Naive thymus-derived CD4-positive, alpha-beta T cell (primary cell): ENCODE measurements at regions not wholly inside any gene's neighbourhood (a gene's known extent, or its start where the extent isn't known, plus 50 kb on each side); places are given as distances from the start of the nearest gene placed in this dataset.
A peak's percentile ranks its signal among the peaks of the same experiment; 100 is the strongest.

ENCODE experiments used
- ATAC-seq: fragments of 150-1000 bp; cut with Tn5 transposase; 2 replicates; pipeline ENCODE4 v1.10.0; 2021; ENCODE audit warnings: mild to moderate bottlenecking, moderate library complexity
- CTCF ChIA-PET: fragments of 350-600 bp; sonication (Branson Sonifier 250); formaldehyde crosslinking; loops from one replicate; lab custom pipeline; 2021; ENCODE audit warnings: antibody characterized with exemption; lab: Charles Lee
- POLR2A ChIA-PET: fragments of 350-600 bp; sonication (Branson Sonifier 250); formaldehyde crosslinking; loops from one replicate; lab custom pipeline; 2021; ENCODE audit warnings: antibody characterized with exemption, inconsistent platforms; lab: Charles Lee
- DNase-seq, 9 donors: peaks; one replicate each; pipeline versions ENCODE4 v3.0.0 to v3.0.0-alpha.2; 2020 to 2022; ENCODE audit warnings: mixed read lengths in 1 of 9
- H3K27ac ChIP-seq: one replicate; pipeline ENCODE4 v1.7.0; 2013; ENCODE audit warnings: mild to moderate bottlenecking, low read depth, low read length, moderate library complexity
- H3K27me3 ChIP-seq, 2 donors: one replicate each; pipeline ENCODE4 v1.7.0; 2013; ENCODE audit warnings: low read length in 2 of 2, mild to moderate bottlenecking in 2 of 2, moderate library complexity in 2 of 2; ENCODE audit not compliant: control insufficient read depth in 2 of 2, insufficient read depth in 2 of 2
- H3K36me3 ChIP-seq, 3 experiments: 1 replicate in 2 of 3; 2 replicates in 1 of 3; pipeline ENCODE4 v1.7.0; 2013; ENCODE audit warnings: low read length in 3 of 3, mild to moderate bottlenecking in 3 of 3, moderate library complexity in 1 of 3; ENCODE audit not compliant: insufficient read depth in 3 of 3, control insufficient read depth in 2 of 3
- H3K4me1 ChIP-seq, 2 donors: one replicate each; pipeline ENCODE4 v1.7.0; 2013; ENCODE audit warnings: low read length in 2 of 2, mild to moderate bottlenecking in 2 of 2, moderate library complexity in 1 of 2; ENCODE audit not compliant: control insufficient read depth in 2 of 2, insufficient read depth in 2 of 2
- H3K4me3 ChIP-seq: 2 replicates; pipeline ENCODE4 v1.7.0; 2013; ENCODE audit warnings: mild to moderate bottlenecking, low read length
- H3K9me3 ChIP-seq, 3 experiments: 1 replicate in 2 of 3; 2 replicates in 1 of 3; pipeline ENCODE4 v1.7.0; 2013; ENCODE audit warnings: low read length in 3 of 3; ENCODE audit not compliant: control insufficient read depth in 2 of 3
- H3K27ac Mint-ChIP-seq, 9 donors: one replicate each; pipeline ENCODE4 v1.8.0; 2020 to 2022; ENCODE audit warnings: mixed read lengths in 9 of 9, mild to moderate bottlenecking in 8 of 9, moderate library complexity in 5 of 9, inconsistent platforms in 2 of 9
- H3K27me3 Mint-ChIP-seq, 5 donors: one replicate each; pipeline ENCODE4 v1.8.0; 2021 to 2022; ENCODE audit warnings: mixed read lengths in 5 of 5, mild to moderate bottlenecking in 1 of 5
- H3K36me3 Mint-ChIP-seq, 5 donors: one replicate each; pipeline ENCODE4 v1.8.0; 2020 to 2022; ENCODE audit warnings: mixed read lengths in 5 of 5, mild to moderate bottlenecking in 3 of 5, inconsistent platforms in 1 of 5
- H3K4me1 Mint-ChIP-seq, 7 donors: one replicate each; pipeline ENCODE4 v1.8.0; 2020 to 2022; ENCODE audit warnings: mixed read lengths in 7 of 7, mild to moderate bottlenecking in 3 of 7, inconsistent platforms in 1 of 7
- H3K4me3 Mint-ChIP-seq, 10 donors: one replicate each; pipeline ENCODE4 v1.8.0; 2020 to 2022; ENCODE audit warnings: mild to moderate bottlenecking in 10 of 10, mixed read lengths in 10 of 10, moderate library complexity in 6 of 10, inconsistent platforms in 2 of 10
- H3K9me3 Mint-ChIP-seq, 11 donors: one replicate each; pipeline ENCODE4 v1.8.0; 2020 to 2022; ENCODE audit warnings: mixed read lengths in 11 of 11, mild to moderate bottlenecking in 4 of 11, inconsistent platforms in 1 of 11, moderate library complexity in 1 of 11
- intact Hi-C, 2 donors: fragments of 100-400 bp; cut with micrococcal nuclease; formaldehyde crosslinking; loops; one replicate each; pipeline ENCODE4 v1.15.1; 2023

GRCh38 chr14:21940887-21941856 lies 267.6 kb upstream of the OR4E1 start:
- Mint-ChIP-seq H3K4me1 (peaks cover 5 to 48% (median 31%) of the 10 kb centered on the region in 7 donors), H3K9me3 (no peaks in the 10 kb centered on the region), H3K27ac (peak overlapping the region; percentile 79 to 95 (median 90)), H3K27me3 (peaks cover 0 to 33% (median 0%) of the 10 kb centered on the region in 5 donors), H3K36me3 (no peaks in the 10 kb centered on the region), H3K4me3 (peak overlapping the region; percentile 63 to 88 (median 78))
- Histone ChIP-seq H3K36me3 (no peaks in the 10 kb centered on the region), H3K4me3 (peak overlapping the region; percentile 30), H3K4me1 (peaks cover 0 to 8% of the 10 kb centered on the region in 2 donors), H3K27ac (peak overlapping the region; percentile 56), H3K27me3 (no peaks in the 10 kb centered on the region), H3K9me3 (no peaks in the 10 kb centered on the region)
- peak in 7 of 9 donors; percentile 42 to 56 (median 51) for DNase-seq
- ChIA-PET POLR2A (interaction anchor here (0.6 to 1.6 kb wide), 4 partner anchors 11 to 615 kb away, joined by 3 to 5 read pairs (median 4); no protein-coding TSS in a partner anchor), CTCF (interaction anchor here (0.6 to 2.2 kb wide), 8 partner anchors 13 to 615 kb away, joined by 3 to 5 read pairs (median 4); no protein-coding TSS in a partner anchor)
- peak; percentile 78 for ATAC-seq
- intact Hi-C loops, result loop anchor here (1.0 to 5.0 kb wide), 8 partner anchors 22 to 712 kb away; no protein-coding TSS in a partner anchor

GRCh38 chr14:21939836-21940235 lies 266.2 kb upstream of the OR4E1 start:
- CTCF ChIA-PET, result interaction anchor here (2.2 kb wide), 1 partner anchor 24 kb away, joined by 5 read pairs; no protein-coding TSS in a partner anchor
- no peaks in the 10 kb centered on the region for H3K27me3 ChIP-seq
- no peaks in the 10 kb centered on the region for H3K9me3 Mint-ChIP-seq
- no peaks in the 10 kb centered on the region for H3K36me3 Mint-ChIP-seq
- H3K4me1 ChIP-seq, result peaks cover 0 to 8% of the 10 kb centered on the region in 2 donors
- H3K27ac ChIP-seq, result no peak overlapping the region
- no peak for DNase-seq
- H3K27me3 Mint-ChIP-seq, result peaks cover 0 to 27% (median 0%) of the 10 kb centered on the region in 5 donors
- peak overlapping the region in 5 of 9 donors; percentile 8 to 86 (median 66) for H3K27ac Mint-ChIP-seq
- no peaks in the 10 kb centered on the region for H3K36me3 ChIP-seq
- peaks cover 5 to 40% (median 25%) of the 10 kb centered on the region in 7 donors for H3K4me1 Mint-ChIP-seq
- H3K9me3 ChIP-seq, result no peaks in the 10 kb centered on the region
- POLR2A ChIA-PET, result interaction anchor here (0.6 to 1.6 kb wide), 3 partner anchors 9 to 22 kb away, joined by 4 read pairs; no protein-coding TSS in a partner anchor
- no peak for ATAC-seq
- intact Hi-C loops, result loop anchor here (2.0 to 5.0 kb wide), 3 partner anchors 21 to 37 kb away; no protein-coding TSS in a partner anchor
- peak overlapping the region in 4 of 10 donors; percentile 23 to 42 (median 26) for H3K4me3 Mint-ChIP-seq
- H3K4me3 ChIP-seq, result no peak overlapping the region

- Mint-ChIP-seq H3K36me3 (no peaks in the 10 kb centered on the region), H3K27ac (peak overlapping the region in 4 of 9 donors; percentile 54 to 86 (median 68)), H3K4me3 (peak overlapping the region in 1 of 10 donors; percentile 13), H3K27me3 (peaks cover 0 to 29% (median 0%) of the 10 kb centered on the region in 5 donors), H3K9me3 (no peaks in the 10 kb centered on the region), H3K4me1 (peaks cover 3 to 34% (median 25%) of the 10 kb centered on the region in 7 donors)
- no peak overlapping the region for H3K4me3 ChIP-seq
- intact Hi-C loops, result no loop called here
- H3K4me1 ChIP-seq, result peaks cover 0 to 5% of the 10 kb centered on the region in 2 donors
- ChIA-PET CTCF (no interaction called here), POLR2A (interaction anchor here (1.0 kb wide), 1 partner anchor 613 kb away, joined by 3 read pairs; no protein-coding TSS in a partner anchor)
- no peaks in the 10 kb centered on the region for H3K9me3 ChIP-seq
- DNase-seq (no peak), ATAC-seq (no peak)
- H3K36me3 ChIP-seq, result no peaks in the 10 kb centered on the region
- no peaks in the 10 kb centered on the region for H3K27me3 ChIP-seq
- no peak overlapping the region for H3K27ac ChIP-seq
Observed at GRCh38 chr14:21937996-21938395, 264.4 kb upstream of the OR4E1 start.

- ChIA-PET CTCF (interaction anchor here (0.5 to 3.4 kb wide), 9 partner anchors 8 to 780 kb away, joined by 3 to 30 read pairs (median 3); no protein-coding TSS in a partner anchor), POLR2A (interaction anchor here (0.9 to 1.5 kb wide), 2 partner anchors 9 to 15 kb away, joined by 4 to 10 read pairs; no protein-coding TSS in a partner anchor)
- ATAC-seq (no peak), DNase-seq (peak in 2 of 9 donors; percentile 26 to 38)
- no peaks in the 10 kb centered on the region for H3K4me1 ChIP-seq
- H3K36me3 Mint-ChIP-seq, result peaks cover 0 to 1% (median 0%) of the 10 kb centered on the region in 5 donors
- H3K9me3 Mint-ChIP-seq, result no peaks in the 10 kb centered on the region
- no peak overlapping the region for H3K4me3 ChIP-seq
- no peaks in the 10 kb centered on the region for H3K9me3 ChIP-seq
- peaks cover 0 to 20% (median 0%) of the 10 kb centered on the region in 5 donors for H3K27me3 Mint-ChIP-seq
- no peaks in the 10 kb centered on the region for H3K36me3 ChIP-seq
- intact Hi-C loops, result loop anchor here (1.0 to 2.0 kb wide), 3 partner anchors 9 to 65 kb away; no protein-coding TSS in a partner anchor
- no peaks in the 10 kb centered on the region for H3K27me3 ChIP-seq
- H3K27ac Mint-ChIP-seq, result no peak overlapping the region
- no peak overlapping the region for H3K4me3 Mint-ChIP-seq
- H3K27ac ChIP-seq, result no peak overlapping the region
- peaks cover 2 to 30% (median 21%) of the 10 kb centered on the region in 7 donors for H3K4me1 Mint-ChIP-seq
Observed at GRCh38 chr14:21933681-21934080, 260.1 kb upstream of the OR4E1 start.

GRCh38 chr14:21924479-21924878 lies 250.9 kb upstream of the OR4E1 start:
- no peaks in the 10 kb centered on the region for H3K9me3 ChIP-seq
- peaks cover 0 to 9% (median 2%) of the 10 kb centered on the region in 11 donors for H3K9me3 Mint-ChIP-seq
- peak overlapping the region; percentile 36 for H3K4me3 ChIP-seq
- ChIA-PET CTCF (interaction anchor here (0.6 to 1.6 kb wide), 3 partner anchors 9 to 1012 kb away, joined by 3 to 5 read pairs (median 3); no protein-coding TSS in a partner anchor), POLR2A (interaction anchor here (1.2 to 1.6 kb wide), 3 partner anchors 9 to 631 kb away, joined by 4 read pairs; no protein-coding TSS in a partner anchor)
- peaks cover 19 to 79% (median 67%) of the 10 kb centered on the region in 7 donors for H3K4me1 Mint-ChIP-seq
- DNase-seq (peak in 8 of 9 donors; percentile 32 to 80 (median 74)), ATAC-seq (peak; percentile 89)
- peak overlapping the region; percentile 56 for H3K27ac ChIP-seq
- intact Hi-C loops, result loop anchor here in 1 of 2 donors (1.0 kb wide), 2 partner anchors 9 to 11 kb away; no protein-coding TSS in a partner anchor
- peak overlapping the region; percentile 63 to 90 (median 76) for H3K4me3 Mint-ChIP-seq
- peaks cover 0 to 20% (median 0%) of the 10 kb centered on the region in 5 donors for H3K36me3 Mint-ChIP-seq
- H3K36me3 ChIP-seq, result no peaks in the 10 kb centered on the region
- peak overlapping the region; percentile 75 to 93 (median 90) for H3K27ac Mint-ChIP-seq
- H3K27me3 ChIP-seq, result no peaks in the 10 kb centered on the region
- H3K4me1 ChIP-seq, result peaks cover 24 to 52% of the 10 kb centered on the region in 2 donors
- no peaks in the 10 kb centered on the region for H3K27me3 Mint-ChIP-seq
